ENCODE measurements at regions not wholly inside any gene's neighbourhood (a gene's known extent, or its start where the extent isn't known, plus 50 kb on each side); places are given as distances from the start of the nearest gene placed in this dataset.

DNA sequence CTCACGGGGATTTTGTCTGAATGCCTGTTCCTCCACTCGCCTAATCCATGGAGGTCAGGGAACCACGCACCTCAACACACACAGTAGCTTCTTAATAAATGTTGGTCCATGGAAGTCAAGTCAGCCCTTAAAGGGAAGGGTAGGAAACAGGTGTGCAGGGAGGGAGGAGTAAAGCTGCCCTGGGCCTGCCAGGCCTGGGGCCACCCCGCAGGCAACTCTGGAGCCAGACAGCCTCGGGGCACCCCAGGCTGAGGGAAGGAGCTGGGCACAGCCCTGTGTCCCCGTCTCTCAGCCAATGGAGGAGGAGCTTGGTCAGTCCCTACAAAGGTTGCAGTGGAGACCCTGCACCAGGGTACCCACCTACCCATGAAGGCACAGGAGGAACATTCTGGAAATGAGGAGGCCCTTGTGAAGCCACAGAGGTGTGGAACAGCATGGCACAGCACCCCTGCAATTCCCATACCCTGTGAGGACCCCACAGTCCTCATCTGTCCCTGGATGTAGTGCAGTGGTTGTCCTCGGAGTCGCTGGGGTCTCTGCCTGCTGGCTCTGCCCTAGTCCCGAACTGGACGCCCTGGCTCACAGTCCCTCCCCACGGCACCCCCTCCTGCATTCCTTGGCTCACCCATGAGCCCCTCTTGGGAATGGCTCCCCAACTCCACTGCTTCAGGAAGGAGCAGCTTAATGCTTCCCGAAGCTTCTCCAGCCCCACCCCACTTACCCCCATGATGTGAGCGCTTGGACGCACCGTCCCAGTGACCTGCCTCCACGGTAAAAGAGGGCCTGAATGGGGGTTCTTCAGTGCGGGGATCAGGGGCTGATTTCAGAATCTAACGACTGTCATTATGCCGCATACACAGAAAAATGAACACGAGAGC is 79.2 kb upstream of the INSIG1 start:
- TF ChIP-seq, protein P1, sequence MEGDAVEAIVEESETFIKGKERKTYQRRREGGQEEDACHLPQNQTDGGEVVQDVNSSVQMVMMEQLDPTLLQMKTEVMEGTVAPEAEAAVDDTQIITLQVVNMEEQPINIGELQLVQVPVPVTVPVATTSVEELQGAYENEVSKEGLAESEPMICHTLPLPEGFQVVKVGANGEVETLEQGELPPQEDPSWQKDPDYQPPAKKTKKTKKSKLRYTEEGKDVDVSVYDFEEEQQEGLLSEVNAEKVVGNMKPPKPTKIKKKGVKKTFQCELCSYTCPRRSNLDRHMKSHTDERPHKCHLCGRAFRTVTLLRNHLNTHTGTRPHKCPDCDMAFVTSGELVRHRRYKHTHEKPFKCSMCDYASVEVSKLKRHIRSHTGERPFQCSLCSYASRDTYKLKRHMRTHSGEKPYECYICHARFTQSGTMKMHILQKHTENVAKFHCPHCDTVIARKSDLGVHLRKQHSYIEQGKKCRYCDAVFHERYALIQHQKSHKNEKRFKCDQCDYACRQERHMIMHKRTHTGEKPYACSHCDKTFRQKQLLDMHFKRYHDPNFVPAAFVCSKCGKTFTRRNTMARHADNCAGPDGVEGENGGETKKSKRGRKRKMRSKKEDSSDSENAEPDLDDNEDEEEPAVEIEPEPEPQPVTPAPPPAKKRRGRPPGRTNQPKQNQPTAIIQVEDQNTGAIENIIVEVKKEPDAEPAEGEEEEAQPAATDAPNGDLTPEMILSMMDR (IDR thresholded peaks at IDR 0.05): no peak
- TF ChIP-seq POLR2AphosphoS5 (IDR thresholded peaks at IDR 0.05) (no peak), EP300 (IDR thresholded peaks at IDR 0.05) (no peak), POLR2A (IDR thresholded peaks at IDR 0.05) (no peak)
